HepG2 (cell line): ENCODE measurements at regions not wholly inside any gene's neighbourhood (a gene's known extent, or its start where the extent isn't known, plus 50 kb on each side); places are given as distances from the start of the nearest gene placed in this dataset.
"Not testable (repeated sequence)": the region's sequence is repeated elsewhere in the genome, so short reads cannot be mapped to it uniquely, and the experiment has no call there.

Source experiments
- ATAC-seq: fragments of 200-7000 bp; cut with Tn5 transposase; 3 replicates; pipeline ENCODE4 v1.9.1; 2020; ENCODE audit warnings: mild to moderate bottlenecking, moderate library complexity
- BruUV-seq: library from RNA; stranded (reverse); fragments of 400-500 nt; replicated peaks from 2 replicates; lab custom pipeline; 2021; lab: Mats Ljungman, UMichigan
- CTCF ChIA-PET: fragments of 300-600 bp; formaldehyde crosslinking; extraction: SDS; loops from one replicate; lab custom pipeline; 2021; ENCODE audit warnings: low total read pairs, inconsistent platforms, low intra/inter-chr PET ratio; lab: Yijun Ruan, JAX
- POLR2A ChIA-PET: fragments of 350-600 bp; sonication (Branson Sonifier 250); formaldehyde crosslinking; loops from one replicate; lab custom pipeline; 2020; ENCODE audit warnings: antibody characterized with exemption, inconsistent platforms; lab: Yijun Ruan, JAX
- DNase-seq: peaks from one replicate; pipeline ENCODE4 v3.0.0-alpha.2; 2015; ENCODE audit warnings: low spot score
- FAIRE-seq: peaks from 3 replicates; lab custom pipeline; 2011; peaks lifted over from hg19 to GRCh38; lab: Jason Lieb, UNC
- H2AFZ ChIP-seq: one replicate; pipeline ENCODE4 v1.6.1; 2011; ENCODE audit warnings: low read length, inconsistent platforms
- H3K27ac ChIP-seq: fragments of 300-600 bp; 3 replicates; pipeline ENCODE4 v1.8.0; 2011; ENCODE audit warnings: mixed run types, mild to moderate bottlenecking, mixed read lengths, low read length, inconsistent platforms; ENCODE audit not compliant: insufficient read depth; ENCODE audit errors: extremely low read length
- H3K27me3 ChIP-seq, 2 experiments: fragments of 200-600 bp in 1 of 2; 2 replicates in 1 of 2; 3 replicates in 1 of 2; pipeline versions ENCODE4 v1.6.0 to v1.8.0; 2011; ENCODE audit warnings: low read length in 2 of 2, mild to moderate bottlenecking in 2 of 2, moderate library complexity in 2 of 2, inconsistent platforms in 1 of 2; ENCODE audit not compliant: insufficient read depth in 2 of 2, control insufficient read depth in 1 of 2
- H3K36me3 ChIP-seq, 2 experiments: fragments of 200-600 bp in 1 of 2; replicated peaks in 1 of 2; 2 replicates in 1 of 2; 3 replicates in 1 of 2; pipeline versions ENCODE4 v1.5.1 to v1.8.0; 2011; ENCODE audit warnings: low read length in 2 of 2, inconsistent platforms in 1 of 2; ENCODE audit not compliant: insufficient read depth in 2 of 2, control insufficient read depth in 1 of 2
- H3K4me1 ChIP-seq: 2 replicates; pipeline ENCODE4 v1.5.1; 2012; ENCODE audit warnings: low read length, inconsistent platforms; ENCODE audit not compliant: insufficient read depth
- H3K4me2 ChIP-seq: 2 replicates; pipeline ENCODE4 v1.6.0; 2011; ENCODE audit warnings: low read depth, low read length, inconsistent platforms
- H3K4me3 ChIP-seq, 3 experiments: fragments of 200-600 bp in 1 of 3; sonication (generic), shearing (Covaris generic) in 1 of 3; replicated peaks in 1 of 3; 2 replicates each; pipeline ENCODE4 v1.5.1; 2011 to 2016; ENCODE audit warnings: low read length in 3 of 3, inconsistent platforms in 2 of 3, low read depth in 2 of 3, mild to moderate bottlenecking in 2 of 3, control low read depth in 1 of 3, mixed read lengths in 1 of 3; ENCODE audit not compliant: insufficient read depth in 1 of 3
- H3K79me2 ChIP-seq: one replicate; pipeline ENCODE4 v1.6.1; 2011; ENCODE audit warnings: low read length, inconsistent platforms; ENCODE audit not compliant: insufficient read depth
- H3K9ac ChIP-seq: 2 replicates; pipeline ENCODE4 v1.6.0; 2011; ENCODE audit warnings: mild to moderate bottlenecking, low read depth, low read length, inconsistent platforms; ENCODE audit not compliant: insufficient read depth
- H3K9me3 ChIP-seq: 2 replicates; pipeline ENCODE4 v1.5.1; 2012; ENCODE audit warnings: mild to moderate bottlenecking, low read length
- H4K20me1 ChIP-seq: 2 replicates; pipeline ENCODE4 v1.6.0; 2011; ENCODE audit warnings: inconsistent platforms, mild to moderate bottlenecking, low read length, moderate library complexity; ENCODE audit not compliant: insufficient read depth
- SOX13 ChIP-seq, 3 experiments: fragments of 450-650 bp in 1 of 3; sonication (generic) in 1 of 3; formaldehyde crosslinking in 1 of 3; IDR thresholded peaks in 2 of 3; conservative IDR thresholded peaks in 1 of 3; 2 replicates each; pipeline versions ENCODE4 v1.5.0 to v1.6.1; 2016 to 2020; ENCODE audit warnings: antibody characterized with exemption in 1 of 3, mild to moderate bottlenecking in 1 of 3, missing compliant biosample characterization in 1 of 3, missing genetic modification reagents in 1 of 3, moderate library complexity in 1 of 3
- WGBS: methylation state at CpG from one replicate; pipeline ENCODE4 v1.1.6; 2017; ENCODE audit warnings: low lambda C conversion rate; 5-methylcytosine and 5-hydroxymethylcytosine counted together
- in situ Hi-C: cut with HindIII; loops from 2 replicates; pipeline ENCODE4 v1.10.0; 2017; ENCODE audit warnings: low pct_unique_long_range_greater_than_20kb; ENCODE audit not compliant: extremely low pct_ligation_motif_present
- intact Hi-C: fragments of 100-400 bp; cut with micrococcal nuclease; formaldehyde crosslinking; loops from one replicate; pipeline ENCODE4 v1.10.0; 2022; ENCODE audit not compliant: unreplicated experiment

DNA sequence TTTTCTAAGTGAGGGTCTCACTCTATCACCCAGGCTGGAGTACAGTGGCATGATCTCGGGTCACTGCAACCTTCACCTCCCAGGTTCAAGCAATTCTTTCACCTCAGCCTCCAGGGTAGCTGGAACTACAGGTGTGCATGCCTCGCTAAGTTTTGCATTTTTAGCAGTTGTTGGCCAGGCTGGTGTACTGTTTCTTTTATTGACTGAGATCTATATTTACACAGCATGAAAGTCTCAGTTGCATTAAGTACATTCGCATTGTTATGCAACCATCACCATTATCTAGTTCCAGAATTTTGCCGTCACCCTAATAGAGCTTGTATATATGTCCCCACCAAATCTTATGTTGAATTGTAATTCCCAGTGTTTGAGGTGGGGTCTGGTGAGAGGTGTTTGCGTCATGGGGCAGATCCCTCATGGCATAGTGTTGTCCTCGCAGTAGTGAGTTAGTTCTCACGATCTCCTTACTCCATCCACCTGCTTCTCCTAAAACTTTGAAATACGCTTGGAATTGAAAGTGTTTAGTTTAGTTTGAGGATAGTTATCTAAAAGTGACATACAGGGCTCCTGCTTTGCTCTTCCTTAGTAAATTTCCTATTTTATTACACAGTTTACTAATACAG lies 101.3 kb downstream of the SYT15B start:
- CTCF ChIA-PET, H3K79me2 ChIP-seq: not testable (repeated sequence)

DNA sequence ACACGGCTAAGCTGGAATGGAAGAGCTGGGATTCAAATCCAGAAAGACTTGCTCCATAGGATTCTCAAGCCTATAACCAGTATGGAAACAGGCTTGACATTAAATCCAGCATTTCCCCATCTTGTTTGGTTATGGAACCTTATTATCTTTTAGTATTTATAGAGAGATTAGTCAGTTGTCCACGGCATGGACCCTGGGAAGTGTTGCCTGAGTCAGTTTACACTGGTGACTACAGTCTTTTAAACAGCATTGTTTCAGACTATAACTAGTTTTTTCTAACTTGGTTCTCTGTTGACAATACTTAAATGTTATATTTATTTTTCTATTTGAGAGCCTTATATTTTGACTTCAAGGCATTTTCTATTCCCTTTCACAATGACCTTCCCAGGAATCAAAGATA lies 106.7 kb downstream of the SYT15B start:
- DNase-seq; H3K27me3 ChIP-seq; H4K20me1 ChIP-seq; H3K4me1 ChIP-seq; POLR2A ChIA-PET; H2AFZ ChIP-seq; H3K79me2 ChIP-seq; H3K9ac ChIP-seq; H3K36me3 ChIP-seq; FAIRE-seq; H3K27ac ChIP-seq; intact Hi-C loops; H3K4me2 ChIP-seq; BruUV-seq; in situ Hi-C loops; H3K9me3 ChIP-seq; CTCF ChIA-PET; H3K4me3 ChIP-seq; TF ChIP-seq SOX13 (IDR thresholded peaks at IDR 0.05): not testable (repeated sequence)
- TF ChIP-seq SOX13 (CRISPR knock-in tag; conservative IDR thresholded peaks at IDR 0.05 in 1 of 2, IDR thresholded peaks at IDR 0.05 in 1 of 2): peak in 1 of 2 experiments; percentile 37; a peak in 1 of 4 replicates
- peak; percentile 65; the same call in 2 of the 3 replicates for ATAC-seq
- whole genome bisulfite sequencing: 20% methylated on average over 1 of the region's 2 CpGs

More for the DNA sequence above, 101.3 kb downstream of the SYT15B start:
- H3K36me3 ChIP-seq, H2AFZ ChIP-seq, H3K4me1 ChIP-seq, in situ Hi-C loops, FAIRE-seq, H3K9me3 ChIP-seq, H3K4me3 ChIP-seq, H4K20me1 ChIP-seq, intact Hi-C loops, H3K4me2 ChIP-seq, BruUV-seq, DNase-seq, ATAC-seq, H3K9ac ChIP-seq, H3K27ac ChIP-seq, POLR2A ChIA-PET, H3K27me3 ChIP-seq: not testable (repeated sequence)
- WGBS: 92% methylated on average over 4 of the region's 8 CpGs
